CD4-positive, alpha-beta T cell treated with Interferon gamma for 1 hour (primary cell): ENCODE measurements at regions not wholly inside any gene's neighbourhood (a gene's known extent, or its start where the extent isn't known, plus 50 kb on each side); places are given as distances from the start of the nearest gene placed in this dataset.
"Not testable (repeated sequence)": the region's sequence is repeated elsewhere in the genome, so short reads cannot be mapped to it uniquely, and the experiment has no call there.

Source experiments
- DNase-seq: peaks from one replicate; pipeline ENCODE4 v3.0.0-alpha.2; 2020

DNA sequence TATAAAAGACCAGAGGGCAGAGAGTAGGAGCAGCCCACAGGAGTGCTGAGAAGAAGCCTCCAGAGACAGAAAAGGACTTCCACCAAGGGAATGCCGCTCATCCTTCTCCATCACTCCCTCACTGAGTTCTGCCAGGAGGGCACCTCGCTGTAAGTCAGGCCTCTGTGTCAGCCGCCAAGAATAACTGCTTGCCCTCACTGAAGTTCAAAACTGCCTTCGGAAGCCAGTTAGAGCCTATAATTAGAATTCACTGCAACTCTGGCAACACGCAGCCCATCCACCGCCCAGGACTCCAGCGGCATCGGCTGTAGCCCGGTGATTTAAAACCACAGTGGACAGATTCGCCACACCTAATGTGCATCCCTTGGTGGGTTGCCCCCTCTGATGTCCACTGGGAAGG, 281.8 kb upstream of the ZNF507 start:
- no peak for DNase-seq

- DNase-seq = no peak
Measured at GRCh38 chr19:32066056-32066455, 279.4 kb upstream of the ZNF507 start.

DNA sequence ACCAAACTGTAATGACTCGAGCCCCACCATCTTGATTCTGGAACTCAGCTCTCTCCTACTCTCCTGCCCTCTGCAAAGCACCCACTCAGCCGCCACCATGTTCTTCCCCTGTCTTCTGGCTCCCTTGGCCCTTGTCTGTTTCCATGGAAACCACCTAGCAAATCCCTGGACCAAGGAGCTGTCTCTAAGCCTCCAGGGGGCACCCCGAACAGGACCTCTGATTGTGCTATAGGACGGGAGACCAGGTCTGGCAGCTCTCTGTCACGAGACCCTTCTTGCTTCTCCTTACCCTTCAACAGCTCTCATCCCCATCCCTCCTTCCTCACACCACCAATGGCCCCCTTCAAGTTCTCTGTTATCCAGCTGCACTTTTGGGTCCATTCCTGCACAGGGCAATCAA, 277.7 kb upstream of the ZNF507 start:
- no peak for DNase-seq

DNA sequence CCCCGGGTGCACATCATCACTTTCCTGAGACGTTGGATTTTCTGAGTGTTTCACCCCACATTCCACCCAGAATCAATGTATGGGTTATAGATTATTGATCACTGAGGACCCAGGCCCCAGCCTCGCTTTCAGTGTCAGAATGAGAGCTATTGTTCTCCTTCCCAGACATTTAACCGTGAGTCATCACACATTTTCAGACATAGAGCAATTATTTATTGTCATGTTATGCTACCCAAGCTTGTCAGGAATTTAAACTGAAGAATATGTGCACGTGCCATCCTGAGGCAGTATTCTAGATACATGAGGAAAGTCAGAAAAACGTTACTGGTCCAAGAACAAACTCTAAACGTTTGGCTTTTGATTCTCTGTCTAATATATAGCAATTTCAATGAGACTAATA, 276.6 kb upstream of the ZNF507 start:
- no peak for DNase-seq

DNA sequence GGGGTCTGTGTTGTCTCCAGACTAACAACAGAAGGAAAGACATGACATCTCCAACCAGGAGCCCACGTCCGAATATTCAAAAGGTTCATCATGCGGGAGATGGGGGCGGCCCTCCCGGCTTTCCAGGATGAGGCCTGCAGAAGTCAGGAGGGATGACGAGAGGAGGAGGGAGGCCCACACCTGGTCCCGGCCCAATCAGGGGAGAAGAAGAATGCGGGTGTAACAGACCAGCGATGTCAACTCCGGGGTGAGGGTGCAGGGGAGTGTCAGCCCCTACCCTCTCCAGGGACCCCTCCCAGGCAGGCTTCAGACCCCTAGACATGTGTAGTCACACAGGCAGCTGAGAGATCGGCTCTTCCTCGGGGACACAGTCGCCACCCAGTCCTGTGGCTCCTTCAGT, 275.3 kb upstream of the ZNF507 start:
- DNase-seq = no peak

DNA sequence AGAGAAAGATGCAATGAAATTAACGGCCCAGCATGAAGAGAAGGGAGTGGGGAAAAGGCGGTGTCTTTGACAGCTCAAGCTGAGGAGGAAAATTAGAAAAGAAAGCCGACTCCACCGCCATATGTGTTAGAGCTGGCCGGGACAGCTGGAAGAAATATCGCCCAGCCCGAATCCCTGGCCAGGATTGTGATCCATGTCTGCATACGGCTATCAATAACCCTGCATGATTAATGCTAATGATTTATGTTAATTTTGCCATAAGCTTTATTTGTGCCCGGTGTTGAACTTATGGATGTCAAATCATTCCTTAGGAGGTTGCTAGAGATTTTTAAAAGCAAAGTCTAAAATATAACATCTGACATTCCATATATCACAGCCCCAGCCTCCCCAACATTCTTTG, 263.4 kb upstream of the ZNF507 start:
- DNase-seq = no peak

DNA sequence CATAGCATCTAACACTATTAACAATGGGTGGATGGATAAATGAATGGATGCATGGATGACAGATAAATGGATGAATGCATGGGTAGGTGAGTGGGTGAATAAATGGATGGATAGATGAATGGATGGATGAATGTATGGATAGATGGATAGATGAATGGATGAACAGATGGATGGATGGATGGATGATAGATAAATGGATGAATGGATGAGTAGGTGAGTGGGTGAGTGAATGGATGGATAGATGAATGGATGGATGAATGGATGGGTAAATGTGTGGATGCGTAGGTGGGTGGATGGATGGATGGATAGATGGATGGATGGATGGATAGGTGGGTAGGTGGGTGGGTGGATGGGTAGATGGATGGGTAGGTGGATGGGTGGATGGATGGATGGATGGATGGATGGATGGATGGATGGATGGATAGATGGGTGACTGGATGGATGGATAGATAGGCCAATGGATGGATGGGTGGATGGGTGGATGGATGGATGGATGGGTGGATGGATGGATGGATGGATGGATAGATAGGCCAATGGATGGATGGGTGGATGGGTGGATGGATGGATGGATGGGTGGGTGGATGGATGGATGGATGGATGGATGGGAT, 260.6 kb upstream of the ZNF507 start:
- DNase-seq = not testable (repeated sequence)

DNA sequence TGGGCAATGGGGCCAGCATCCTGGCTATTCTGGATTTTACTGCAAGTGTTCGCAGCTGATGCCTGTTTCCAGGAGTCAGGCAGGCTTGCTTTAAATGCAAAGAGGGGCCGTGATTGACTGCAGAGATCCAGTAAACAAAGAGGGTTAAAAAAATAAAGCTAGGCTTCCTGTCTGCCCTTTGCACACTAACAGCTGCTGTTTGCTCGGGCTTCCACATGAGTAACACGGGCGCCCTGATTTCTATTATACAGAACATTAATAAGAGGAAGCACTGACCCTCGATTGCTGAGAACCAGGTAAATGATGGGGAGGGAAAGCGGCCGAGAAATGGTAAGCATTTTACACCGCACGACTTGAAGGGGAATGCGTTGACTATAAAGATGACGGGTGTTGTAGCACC, 254.2 kb upstream of the ZNF507 start:
- no peak for DNase-seq

DNA sequence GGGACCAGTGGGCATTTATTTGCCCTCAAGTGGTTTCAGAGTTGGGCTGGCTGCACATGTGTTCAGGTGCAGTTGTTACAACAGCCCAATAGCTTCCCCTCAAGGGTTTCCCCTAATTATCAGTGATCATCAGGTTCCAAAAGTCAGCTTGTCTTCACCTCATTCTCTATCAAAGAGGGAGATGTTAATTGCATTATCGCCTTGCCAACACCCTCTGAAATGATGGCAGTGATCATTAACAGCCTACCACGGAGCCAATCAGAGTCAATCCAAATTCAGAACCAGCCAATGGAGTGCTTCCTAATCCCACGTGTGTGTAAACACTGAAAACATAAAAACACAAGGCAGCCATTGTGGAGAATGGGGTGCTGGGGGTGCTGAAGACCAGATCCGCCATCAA, 248.4 kb upstream of the ZNF507 start:
- no peak for DNase-seq

- no peak for DNase-seq
Measured at GRCh38 chr19:32097620-32098019, 247.8 kb upstream of the ZNF507 start.

DNA sequence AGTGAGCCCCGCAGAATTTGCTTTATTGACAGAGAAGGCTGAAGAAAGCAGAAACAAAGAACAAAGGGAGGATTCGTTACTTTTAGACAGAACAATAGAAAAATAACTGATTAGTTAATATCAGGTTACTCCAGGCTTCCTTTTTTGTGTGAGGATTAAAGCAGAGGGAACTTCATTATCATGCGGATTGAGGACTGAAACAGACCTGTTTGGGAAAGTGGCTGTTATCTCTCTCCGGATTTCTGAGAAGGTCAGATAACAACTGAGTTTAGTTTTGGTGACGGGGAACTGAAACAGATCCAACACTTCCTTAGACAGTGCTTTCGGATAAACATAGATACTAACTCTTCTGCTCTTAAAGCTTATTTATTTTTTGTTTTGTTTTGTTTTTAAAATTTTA, 246.4 kb upstream of the ZNF507 start:
- no peak for DNase-seq

- no peak for DNase-seq
Measured at GRCh38 chr19:32101206-32101605, 244.2 kb upstream of the ZNF507 start.

GRCh38 chr19:32103541-32103940, 241.9 kb upstream of the ZNF507 start:
- DNase-seq = no peak

- DNase-seq = no peak
Measured at GRCh38 chr19:32104153-32104849, 241.1 kb upstream of the ZNF507 start.

GRCh38 chr19:32104850-32105235, 240.6 kb upstream of the ZNF507 start:
- DNase-seq = no peak

DNA sequence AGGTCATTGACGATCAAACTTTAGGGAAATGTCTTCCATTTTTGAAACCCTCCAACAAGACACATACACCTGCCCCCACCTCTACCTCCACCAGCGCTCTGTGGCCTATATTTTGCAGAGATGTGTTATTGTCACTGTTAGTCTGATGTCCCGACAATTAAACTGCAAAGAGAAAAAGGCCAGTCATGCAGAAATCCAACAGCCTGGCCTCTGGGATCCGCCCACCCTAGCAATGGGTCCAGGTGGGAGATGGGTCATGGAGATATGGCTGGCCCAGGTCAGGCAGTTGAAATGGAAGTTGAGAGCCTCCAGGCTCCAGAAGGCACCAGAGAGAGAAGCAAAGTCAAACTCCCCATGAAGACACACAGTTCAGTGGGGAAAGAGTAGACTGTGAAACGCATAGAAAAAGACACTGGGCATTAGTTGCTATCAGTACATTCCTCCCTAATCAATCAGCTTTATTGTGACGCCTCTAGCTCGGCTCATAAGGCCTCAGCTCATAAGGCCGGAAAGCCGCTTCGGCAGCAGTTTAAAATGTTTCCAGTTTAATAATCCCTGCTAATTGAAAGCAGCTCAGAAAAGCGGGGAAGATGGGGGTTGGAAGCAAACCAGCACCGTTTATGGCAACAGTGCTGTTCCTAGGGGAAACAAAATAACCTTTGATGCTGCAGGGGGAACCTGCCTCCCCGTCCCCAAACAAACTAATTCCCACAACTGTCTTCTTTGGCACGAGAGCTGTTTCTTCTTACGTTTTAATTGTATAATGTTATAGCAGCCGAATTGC, 239.7 kb upstream of the ZNF507 start:
- no peak for DNase-seq

- no peak for DNase-seq
Measured at GRCh38 chr19:32122258-32122657, 223.2 kb upstream of the ZNF507 start.

- no peak for DNase-seq
Measured at GRCh38 chr19:32123355-32123940, 222.0 kb upstream of the ZNF507 start.

- no peak for DNase-seq
Measured at GRCh38 chr19:32124585-32124984, 220.8 kb upstream of the ZNF507 start.

DNA sequence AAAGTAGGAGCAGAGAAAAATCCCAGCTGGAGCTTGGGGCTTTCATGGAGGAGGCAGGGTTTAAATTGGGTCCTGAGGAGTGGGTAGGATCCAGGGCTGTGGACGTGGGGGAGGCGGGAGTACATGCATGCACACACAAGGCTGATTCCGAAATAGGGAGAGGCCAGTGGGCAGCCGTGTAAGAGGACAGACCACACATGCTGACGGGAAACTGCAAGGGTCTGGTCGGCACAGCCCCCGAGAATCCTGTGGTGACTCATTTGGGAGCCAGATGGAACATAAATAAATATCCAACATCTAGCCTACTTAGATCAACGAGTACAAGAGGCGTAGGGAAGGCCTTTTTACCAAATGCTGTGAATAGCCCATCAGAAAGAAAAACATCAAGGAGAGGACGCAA, 216.3 kb upstream of the ZNF507 start:
- no peak for DNase-seq

DNA sequence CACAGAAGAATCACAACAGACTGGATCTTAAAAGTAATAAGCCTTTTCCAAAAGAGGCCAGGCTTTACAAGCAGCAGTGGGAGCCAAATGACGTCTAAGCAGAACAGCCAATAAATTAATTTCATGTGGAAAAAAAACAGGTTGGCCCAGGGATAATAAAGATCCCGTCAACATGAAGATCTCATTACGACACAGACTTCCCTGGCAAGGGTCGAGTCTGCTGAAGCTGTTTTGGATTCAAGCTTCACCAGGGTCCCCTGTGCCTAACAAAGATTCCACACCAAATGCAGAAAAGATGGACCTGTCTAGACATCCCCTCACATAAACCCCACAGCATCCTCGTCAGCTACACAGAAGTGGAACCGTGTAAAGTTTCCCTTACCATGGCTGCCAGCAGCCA, 215.1 kb upstream of the ZNF507 start:
- no peak for DNase-seq

- DNase-seq = no peak
Measured at GRCh38 chr19:32131005-32131404, 214.4 kb upstream of the ZNF507 start.

DNA sequence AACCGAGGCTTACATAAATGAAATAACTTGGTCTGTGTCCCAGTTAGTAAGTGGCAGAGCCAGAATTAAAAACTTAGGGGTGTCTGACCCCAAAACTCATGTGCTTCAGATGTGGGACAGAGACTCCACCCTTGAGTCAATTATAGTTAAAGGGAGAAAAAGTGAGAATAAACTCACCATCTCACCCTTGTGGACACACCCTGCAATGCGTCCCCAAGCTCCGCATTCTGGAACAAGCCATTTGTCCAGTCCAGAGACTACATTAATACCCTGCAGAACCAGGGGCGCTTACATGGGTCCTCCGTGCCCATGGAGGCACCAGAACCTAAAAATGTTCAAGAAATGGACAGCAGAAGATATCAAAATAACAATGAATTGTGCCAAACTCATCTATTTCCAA, 207.0 kb upstream of the ZNF507 start:
- no peak for DNase-seq
